ENCODE measurements at regions not wholly inside any gene's neighbourhood (a gene's known extent, or its start where the extent isn't known, plus 50 kb on each side); places are given as distances from the start of the nearest gene placed in this dataset.

DNA sequence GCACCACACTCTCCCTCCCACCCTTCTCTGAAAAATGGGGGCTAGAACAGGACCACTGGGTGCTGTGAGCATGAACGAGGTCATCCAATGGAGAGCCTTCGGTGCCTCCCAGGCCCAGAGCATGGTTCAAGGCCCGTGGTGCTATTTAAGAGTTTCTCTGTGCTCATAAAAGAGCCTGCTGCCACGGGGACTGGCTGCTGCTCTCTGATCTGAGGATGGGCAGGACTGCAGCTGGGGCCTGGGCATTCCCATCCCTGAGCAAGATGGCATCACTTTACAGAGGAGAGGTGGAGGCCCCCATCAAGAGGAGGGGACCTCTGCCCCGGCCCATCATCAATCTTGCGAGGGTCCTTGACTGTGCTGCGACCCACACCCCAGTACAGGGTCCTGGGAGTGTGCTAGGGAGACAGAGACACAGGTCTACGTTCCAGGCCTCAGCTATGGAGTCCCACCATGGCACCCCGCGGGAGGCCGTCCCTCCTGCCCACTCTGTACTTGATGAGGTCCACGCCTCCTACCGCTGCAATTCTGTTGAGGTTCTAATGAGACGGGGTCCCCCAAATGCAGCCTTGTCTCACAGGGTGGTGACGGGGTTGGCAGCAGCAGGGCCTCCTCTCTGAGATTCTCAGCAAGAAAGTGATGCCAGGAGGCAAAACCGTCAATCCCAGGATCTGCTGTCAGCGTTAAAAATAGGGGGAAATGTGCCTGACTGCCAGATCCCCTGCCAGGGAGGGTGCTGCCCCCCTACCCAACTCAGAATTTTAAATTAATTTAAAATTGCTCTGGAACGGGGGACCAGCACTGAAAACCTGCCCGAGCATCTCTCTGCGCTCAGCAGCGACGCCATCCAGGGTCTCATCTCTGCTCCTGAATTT is 405.4 kb downstream of the SHANK2 start (continued):
- TF ChIP-seq, protein P1, sequence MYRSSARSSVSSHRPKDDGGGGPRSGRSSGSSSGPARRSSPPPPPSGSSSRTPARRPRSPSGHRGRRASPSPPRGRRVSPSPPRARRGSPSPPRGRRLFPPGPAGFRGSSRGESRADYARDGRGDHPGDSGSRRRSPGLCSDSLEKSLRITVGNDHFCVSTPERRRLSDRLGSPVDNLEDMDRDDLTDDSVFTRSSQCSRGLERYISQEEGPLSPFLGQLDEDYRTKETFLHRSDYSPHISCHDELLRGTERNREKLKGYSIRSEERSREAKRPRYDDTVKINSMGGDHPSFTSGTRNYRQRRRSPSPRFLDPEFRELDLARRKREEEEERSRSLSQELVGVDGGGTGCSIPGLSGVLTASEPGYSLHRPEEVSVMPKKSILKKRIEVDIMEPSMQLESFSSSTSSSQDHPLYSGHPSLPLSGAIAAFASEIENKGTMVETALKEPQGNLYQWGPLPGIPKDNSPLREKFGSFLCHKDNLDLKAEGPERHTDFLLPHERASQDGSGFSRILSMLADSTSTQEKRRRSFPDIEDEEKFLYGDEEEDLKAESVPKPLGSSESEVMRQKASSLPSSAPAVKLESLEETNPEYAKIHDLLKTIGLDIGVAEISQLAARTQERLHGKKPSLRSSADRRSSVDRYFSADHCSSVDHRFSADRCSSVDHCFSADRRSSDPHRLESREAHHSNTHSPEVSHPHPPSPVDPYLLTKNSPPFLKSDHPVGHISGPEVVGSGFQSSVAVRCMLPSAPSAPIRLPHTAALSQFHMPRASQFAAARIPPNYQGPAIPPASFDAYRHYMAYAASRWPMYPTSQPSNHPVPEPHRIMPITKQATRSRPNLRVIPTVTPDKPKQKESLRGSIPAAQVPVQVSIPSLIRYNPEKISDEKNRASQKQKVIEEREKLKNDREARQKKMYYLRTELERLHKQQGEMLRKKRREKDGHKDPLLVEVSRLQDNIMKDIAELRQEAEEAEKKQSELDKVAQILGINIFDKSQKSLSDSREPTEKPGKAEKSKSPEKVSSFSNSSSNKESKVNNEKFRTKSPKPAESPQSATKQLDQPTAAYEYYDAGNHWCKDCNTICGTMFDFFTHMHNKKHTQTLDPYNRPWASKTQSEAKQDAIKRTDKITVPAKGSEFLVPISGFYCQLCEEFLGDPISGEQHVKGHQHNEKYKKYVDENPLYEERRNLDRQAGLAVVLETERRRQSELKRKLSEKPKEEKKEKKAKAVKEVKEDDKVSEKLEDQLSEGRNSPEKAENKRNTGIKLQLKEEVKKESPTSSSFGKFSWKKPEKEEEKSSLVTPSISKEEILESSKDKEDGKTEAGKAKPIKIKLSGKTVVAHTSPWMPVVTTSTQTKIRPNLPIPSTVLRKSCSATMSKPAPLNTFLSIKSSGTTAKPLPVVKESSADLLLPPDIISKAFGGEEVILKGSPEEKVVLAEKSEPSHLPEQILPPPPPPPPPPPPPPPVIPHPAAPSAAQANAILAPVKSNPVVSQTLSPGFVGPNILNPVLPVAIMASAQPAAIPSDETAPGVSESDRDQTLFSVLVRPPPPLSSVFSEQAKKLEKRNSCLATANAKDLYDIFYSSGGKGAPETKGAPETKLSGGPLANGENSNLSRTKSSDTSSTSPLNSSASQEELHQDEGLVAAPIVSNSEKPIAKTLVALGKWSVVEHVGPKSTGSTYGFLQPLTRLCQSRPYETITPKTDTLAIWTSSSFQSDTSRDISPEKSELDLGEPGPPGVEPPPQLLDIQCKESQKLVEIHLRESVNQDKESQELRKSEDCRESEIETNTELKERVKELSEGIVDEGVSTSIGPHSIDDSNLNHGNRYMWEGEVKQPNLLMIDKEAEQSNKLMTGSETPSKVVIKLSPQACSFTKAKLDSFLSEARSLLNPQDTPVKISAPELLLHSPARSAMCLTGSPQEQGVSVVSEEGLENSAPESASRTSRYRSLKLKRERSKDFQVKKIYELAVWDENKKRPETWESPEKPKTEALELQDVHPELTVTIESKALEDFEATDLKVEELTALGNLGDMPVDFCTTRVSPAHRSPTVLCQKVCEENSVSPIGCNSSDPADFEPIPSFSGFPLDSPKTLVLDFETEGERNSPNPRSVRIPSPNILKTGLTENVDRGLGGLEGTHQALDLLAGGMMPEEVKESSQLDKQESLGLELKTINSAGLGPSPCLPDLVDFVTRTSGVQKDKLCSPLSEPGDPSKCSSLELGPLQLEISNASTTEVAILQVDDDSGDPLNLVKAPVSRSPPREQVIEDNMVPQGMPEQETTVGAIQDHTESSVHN (CRISPR knock-in tag; IDR thresholded peaks at IDR 0.05), result no peak
- no peak for TF ChIP-seq BATF2 (CRISPR knock-in tag; IDR thresholded peaks at IDR 0.05)
- TF ChIP-seq YY1 (IDR thresholded peaks at IDR 0.05; ENCODE audit: insufficient read depth, insufficient replicate concordance, low read depth, low read length), result no peak
- no peak for TF ChIP-seq NCOA2 (CRISPR knock-in tag; IDR thresholded peaks at IDR 0.05)
